Rectal smooth muscle tissue (tissue), 1 donor: ENCODE measurements at regions not wholly inside any gene's neighbourhood (a gene's known extent, or its start where the extent isn't known, plus 50 kb on each side); places are given as distances from the start of the nearest gene placed in this dataset.
"Not testable (repeated sequence)": the region's sequence is repeated elsewhere in the genome, so short reads cannot be mapped to it uniquely, and the experiment has no call there.

Experiments
- H3K27ac ChIP-seq: one replicate; pipeline ENCODE4 v1.7.0; 2013; ENCODE audit warnings: low read depth, low read length, inconsistent platforms
- H3K27me3 ChIP-seq: one replicate; pipeline ENCODE4 v1.7.0; 2013; ENCODE audit warnings: low read length; ENCODE audit not compliant: control insufficient read depth, insufficient read depth
- H3K36me3 ChIP-seq: one replicate; pipeline ENCODE4 v1.7.0; 2013; ENCODE audit warnings: low read length; ENCODE audit not compliant: control insufficient read depth, insufficient read depth
- H3K4me1 ChIP-seq: one replicate; pipeline ENCODE4 v1.7.0; 2013; ENCODE audit warnings: low read length; ENCODE audit not compliant: control insufficient read depth, insufficient read depth
- H3K4me3 ChIP-seq: one replicate; pipeline ENCODE4 v1.7.0; 2013; ENCODE audit warnings: low read length
- H3K9ac ChIP-seq: one replicate; pipeline ENCODE4 v1.7.0; 2013; ENCODE audit warnings: low read length

DNA sequence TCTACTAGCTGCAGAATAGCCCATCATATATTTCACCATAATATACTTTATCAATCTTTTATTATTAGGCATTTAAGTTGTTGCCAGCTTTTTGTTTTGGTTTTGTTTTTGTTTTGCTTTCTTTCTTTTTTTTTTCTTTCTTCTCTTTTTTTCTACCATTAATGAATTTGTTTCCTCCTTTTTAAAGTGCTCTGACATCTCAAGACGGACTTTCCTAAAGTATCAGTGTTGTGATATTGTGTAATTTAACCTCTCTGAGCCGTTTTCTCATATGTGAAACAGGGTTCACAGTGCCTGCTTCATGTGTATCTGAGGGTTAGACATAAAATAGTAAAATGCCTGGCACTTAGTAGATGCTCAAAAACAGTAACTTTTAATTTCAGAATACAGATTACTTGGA is 109.5 kb upstream of the IL12A start:
- H3K4me3 ChIP-seq, result no peak overlapping the region
- no peak overlapping the region for H3K9ac ChIP-seq
- H3K4me1 ChIP-seq, result peaks cover 26% of the 10 kb centered on the region
- H3K27ac ChIP-seq, result no peak overlapping the region
- no peaks in the 10 kb centered on the region for H3K36me3 ChIP-seq
- no peaks in the 10 kb centered on the region for H3K27me3 ChIP-seq

DNA sequence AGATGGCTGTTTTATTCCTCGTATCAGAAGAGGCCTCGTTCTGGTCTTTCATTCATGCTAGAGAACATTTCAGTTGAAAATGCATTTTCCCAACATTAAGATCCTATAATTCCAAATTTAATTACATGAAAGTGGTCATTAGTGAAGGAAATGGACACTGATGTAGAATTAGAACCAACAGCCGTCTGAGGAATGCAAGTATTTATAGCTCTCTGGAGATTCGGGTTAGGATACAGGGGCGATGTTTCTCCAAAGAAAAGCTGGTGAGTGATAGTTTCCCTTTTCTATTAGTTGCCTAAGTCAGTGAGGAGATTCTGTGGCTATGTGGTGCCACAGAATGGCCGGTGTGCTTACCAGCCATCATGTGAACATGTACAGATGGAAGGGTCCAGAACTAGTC is 109.0 kb upstream of the IL12A start:
- peak overlapping the region; percentile 10 for H3K27ac ChIP-seq
- H3K36me3 ChIP-seq, result no peaks in the 10 kb centered on the region
- no peaks in the 10 kb centered on the region for H3K27me3 ChIP-seq
- H3K4me3 ChIP-seq, result no peak overlapping the region
- H3K9ac ChIP-seq, result no peak overlapping the region
- H3K4me1 ChIP-seq, result peaks cover 24% of the 10 kb centered on the region

DNA sequence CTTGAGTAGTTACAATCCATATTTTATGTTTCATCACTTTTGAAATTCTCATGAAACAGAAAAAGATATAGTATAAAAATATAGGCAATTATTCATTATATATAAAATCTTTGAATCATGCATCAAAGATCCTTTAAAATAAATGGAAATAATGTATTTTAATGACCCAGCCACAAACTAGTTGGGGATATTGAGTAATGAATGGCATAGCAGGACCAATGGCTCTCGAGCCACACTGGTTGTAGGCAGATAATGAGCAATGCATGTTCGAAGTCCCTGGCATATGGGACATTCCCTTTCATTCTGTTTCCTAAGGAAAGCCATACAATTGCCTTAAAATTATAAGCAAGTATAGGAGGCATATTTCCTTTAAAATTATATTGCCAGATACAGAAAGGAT is 107.4 kb upstream of the IL12A start:
- Histone ChIP-seq H3K27me3 (no peaks in the 10 kb centered on the region), H3K4me3 (no peak overlapping the region), H3K4me1 (peaks cover 34% of the 10 kb centered on the region), H3K27ac (peak overlapping the region; percentile 33), H3K9ac (no peak overlapping the region), H3K36me3 (no peaks in the 10 kb centered on the region)

DNA sequence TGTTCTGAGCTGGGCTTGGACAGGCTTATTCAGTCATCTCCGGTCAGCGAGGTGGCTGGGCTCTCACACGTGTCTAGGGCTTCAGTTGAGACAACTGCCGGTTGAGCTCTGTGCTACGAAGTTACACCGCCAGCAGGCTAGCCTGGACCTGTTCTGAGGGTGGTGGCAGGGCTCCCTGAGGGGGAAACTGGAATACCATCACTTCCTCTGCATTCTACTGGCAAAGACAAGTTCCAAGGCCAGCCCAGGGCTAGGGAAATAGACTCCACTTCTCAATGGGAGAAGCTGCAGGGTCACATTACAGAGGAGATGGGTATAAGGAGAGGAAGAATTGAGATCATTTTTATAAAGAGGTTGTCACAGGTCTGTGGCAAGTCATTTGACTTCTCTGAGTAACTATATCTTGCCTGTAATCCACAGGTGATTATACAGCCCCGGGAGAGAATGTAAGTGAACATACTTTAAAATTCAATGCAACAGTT is 106.8 kb upstream of the IL12A start:
- Histone ChIP-seq H3K27ac (peak overlapping the region; percentile 33), H3K4me3 (no peak overlapping the region), H3K36me3 (no peaks in the 10 kb centered on the region), H3K4me1 (peaks cover 34% of the 10 kb centered on the region), H3K9ac (no peak overlapping the region), H3K27me3 (no peaks in the 10 kb centered on the region)

DNA sequence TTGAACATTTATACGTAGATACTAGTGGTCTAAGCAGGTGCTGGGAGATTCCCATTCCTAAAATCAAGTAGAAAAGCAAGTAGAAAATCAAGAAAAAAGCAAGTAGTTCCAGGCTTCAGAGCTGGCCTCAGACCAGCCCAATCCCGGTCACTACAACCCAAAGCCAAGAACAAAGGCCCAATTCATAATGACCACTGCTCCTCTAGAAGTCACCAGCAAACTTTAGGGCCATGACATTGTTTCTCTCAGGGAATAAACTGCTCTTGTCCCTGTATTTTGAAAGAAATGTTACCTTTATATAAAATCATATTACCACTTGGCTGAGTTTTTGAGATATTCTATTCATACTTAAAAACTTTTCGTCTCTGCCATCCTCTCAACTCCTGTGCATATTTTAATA is 106.3 kb upstream of the IL12A start:
- Histone ChIP-seq H3K36me3 (no peaks in the 10 kb centered on the region), H3K4me1 (peaks cover 36% of the 10 kb centered on the region), H3K27me3 (no peaks in the 10 kb centered on the region), H3K27ac (peak overlapping the region; percentile 33), H3K9ac (no peak overlapping the region), H3K4me3 (no peak overlapping the region)

DNA sequence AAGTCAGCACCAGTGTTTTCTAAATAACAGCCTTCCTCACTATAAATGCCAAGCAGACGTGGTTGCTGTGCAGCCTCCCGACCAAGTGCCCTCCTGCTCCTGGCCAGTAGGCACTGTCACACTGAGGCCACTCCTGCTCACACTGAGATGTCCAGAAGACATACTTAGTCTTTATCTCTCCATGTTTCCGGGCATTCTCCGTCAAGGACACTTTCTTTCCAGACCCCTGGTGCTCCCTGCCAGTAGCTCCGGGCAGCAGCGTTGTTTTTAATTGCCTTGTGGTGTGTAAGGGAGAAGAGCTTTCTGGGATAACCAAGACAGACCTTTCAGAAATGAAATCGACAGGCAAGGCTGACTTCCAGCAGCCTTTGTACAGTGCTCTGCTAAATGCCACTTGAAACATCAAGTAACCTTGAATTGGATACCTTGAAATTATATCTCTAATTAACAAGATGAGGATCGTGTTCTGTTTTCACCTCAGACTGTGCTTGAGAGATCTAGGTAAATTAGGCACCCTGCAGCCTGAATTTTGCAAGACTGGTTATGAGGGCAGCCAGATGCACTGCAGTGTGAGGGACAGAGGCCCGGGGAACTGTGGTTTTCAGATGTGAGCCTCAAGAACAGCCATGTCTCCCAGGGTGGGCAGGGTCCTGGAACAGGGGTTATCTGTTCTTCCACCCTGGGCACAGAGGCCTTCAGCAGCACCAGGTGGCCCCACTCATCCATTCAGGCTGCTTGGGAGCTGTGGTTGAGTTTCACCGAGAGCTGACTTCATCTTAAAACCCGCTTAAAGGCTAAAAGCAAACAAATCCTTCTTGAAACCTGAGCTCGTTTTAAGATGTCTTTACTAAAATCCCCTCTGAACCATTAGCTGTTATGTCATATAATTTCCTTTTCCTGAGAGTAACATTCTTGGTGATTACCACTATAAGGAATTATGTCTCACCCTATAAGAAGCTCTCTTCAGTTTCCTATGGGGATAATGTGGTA is 105.5 kb upstream of the IL12A start:
- Histone ChIP-seq H3K4me3 (no peak overlapping the region), H3K36me3 (no peaks in the 10 kb centered on the region), H3K27me3 (no peaks in the 10 kb centered on the region), H3K9ac (no peak overlapping the region), H3K4me1 (peaks cover 42% of the 10 kb centered on the region), H3K27ac (peak overlapping the region; percentile 33)

DNA sequence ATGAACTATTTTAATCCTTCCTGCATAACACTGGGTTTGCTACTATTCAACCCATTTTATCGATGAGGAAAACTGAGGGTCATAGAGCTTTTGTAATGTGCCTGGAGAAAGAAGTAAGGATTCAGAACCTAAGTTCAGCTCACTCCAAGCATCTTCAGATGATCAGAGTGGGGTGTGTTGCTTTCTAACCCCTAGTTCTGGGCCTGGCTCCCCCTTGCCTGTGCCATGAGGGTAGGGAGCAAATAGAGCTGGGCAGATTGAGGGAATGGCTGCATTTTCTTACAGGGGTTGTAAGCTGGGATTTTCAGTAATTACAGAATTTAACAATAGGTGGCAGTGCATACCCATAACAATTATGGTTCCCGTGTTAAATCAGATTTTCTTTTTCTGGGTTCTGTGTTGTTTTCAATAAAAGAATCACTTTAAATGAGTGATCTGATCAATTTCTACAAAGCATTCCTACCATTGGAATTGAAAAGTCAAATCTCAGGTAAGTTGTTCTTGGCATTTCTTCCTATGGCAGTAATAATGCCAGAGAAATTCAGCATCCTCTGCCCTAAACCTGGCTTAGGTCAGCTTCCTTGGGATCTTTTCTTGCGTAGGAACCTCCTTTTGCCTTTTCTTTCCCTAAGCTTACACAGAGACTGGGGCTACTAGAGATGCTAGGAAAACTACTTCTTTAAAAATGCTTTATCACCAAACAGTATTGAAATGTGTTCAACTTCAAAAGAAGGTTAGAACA is 103.8 kb upstream of the IL12A start:
- no peak overlapping the region for H3K4me3 ChIP-seq
- H3K9ac ChIP-seq, result no peak overlapping the region
- no peaks in the 10 kb centered on the region for H3K36me3 ChIP-seq
- no peak overlapping the region for H3K27ac ChIP-seq
- H3K4me1 ChIP-seq, result peaks cover 36% of the 10 kb centered on the region
- H3K27me3 ChIP-seq, result no peaks in the 10 kb centered on the region

DNA sequence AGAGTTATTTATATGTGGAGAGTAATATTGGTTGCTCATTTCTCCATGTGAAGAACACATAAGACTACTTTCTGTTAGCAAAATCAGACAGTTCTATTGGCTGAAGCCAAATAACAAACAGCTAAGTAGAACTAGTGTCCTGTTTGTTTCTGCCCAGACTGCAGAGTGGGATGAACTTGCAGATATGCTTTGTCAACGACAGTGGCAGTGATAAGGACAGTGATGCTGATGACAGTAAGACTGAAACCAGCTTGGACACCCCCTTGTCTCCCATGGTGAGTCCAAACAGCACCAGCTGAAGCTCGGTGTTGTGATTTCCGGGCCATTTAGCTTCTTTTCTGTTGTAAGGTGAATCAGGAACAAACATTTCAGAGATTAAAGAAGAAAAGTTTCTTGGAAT is 102.6 kb upstream of the IL12A start:
- no peaks in the 10 kb centered on the region for H3K27me3 ChIP-seq
- peaks cover 32% of the 10 kb centered on the region for H3K4me1 ChIP-seq
- H3K36me3 ChIP-seq, result no peaks in the 10 kb centered on the region
- no peak overlapping the region for H3K4me3 ChIP-seq
- peak overlapping the region; percentile 48 for H3K27ac ChIP-seq
- H3K9ac ChIP-seq, result no peak overlapping the region

DNA sequence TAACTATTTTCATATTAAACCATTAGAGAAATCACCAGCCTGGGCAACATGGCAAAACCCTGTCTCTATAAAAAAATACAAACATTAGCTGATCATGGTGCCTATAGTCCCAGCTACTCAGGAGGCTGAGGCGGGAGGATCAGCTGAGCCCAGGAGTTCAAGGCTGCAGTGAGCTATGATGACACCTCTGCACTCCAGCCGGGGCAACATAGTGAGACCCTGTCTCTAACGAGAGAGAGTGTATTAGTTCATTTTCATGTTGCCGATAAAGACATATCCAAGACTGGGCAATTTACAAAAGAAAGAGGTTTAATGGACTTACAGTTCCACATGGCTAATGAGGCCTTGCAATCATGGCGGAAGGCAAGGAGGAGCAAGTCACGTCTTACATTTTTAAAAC is 102.1 kb upstream of the IL12A start:
- H3K4me3 ChIP-seq, H3K27me3 ChIP-seq, H3K36me3 ChIP-seq, H3K9ac ChIP-seq: not testable (repeated sequence)
- Histone ChIP-seq H3K4me1 (peaks cover 34% of the 10 kb centered on the region), H3K27ac (peak overlapping the region; percentile 48)

DNA sequence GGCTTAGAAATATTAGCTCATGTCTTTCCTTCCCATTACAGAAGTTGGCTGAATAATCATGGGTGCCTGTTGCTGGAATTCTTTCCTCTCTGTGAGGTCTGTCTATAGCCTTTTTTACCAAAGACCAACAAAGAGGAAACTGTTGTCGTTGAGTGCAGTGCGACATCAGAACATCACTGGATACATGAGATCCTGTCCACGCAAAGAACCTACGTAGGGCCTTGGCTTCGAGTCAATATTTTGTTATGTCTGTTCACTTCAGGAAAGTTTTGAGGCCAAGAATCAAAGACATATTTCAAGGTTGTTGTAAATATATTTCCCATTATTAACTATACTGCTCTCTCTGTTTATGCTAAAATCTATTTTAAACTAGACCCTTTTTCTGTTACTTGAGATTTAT is 101.5 kb upstream of the IL12A start:
- H3K9ac ChIP-seq, result no peak overlapping the region
- peak overlapping the region; percentile 48 for H3K27ac ChIP-seq
- peaks cover 33% of the 10 kb centered on the region for H3K4me1 ChIP-seq
- H3K4me3 ChIP-seq, result no peak overlapping the region
- no peaks in the 10 kb centered on the region for H3K36me3 ChIP-seq
- no peaks in the 10 kb centered on the region for H3K27me3 ChIP-seq

DNA sequence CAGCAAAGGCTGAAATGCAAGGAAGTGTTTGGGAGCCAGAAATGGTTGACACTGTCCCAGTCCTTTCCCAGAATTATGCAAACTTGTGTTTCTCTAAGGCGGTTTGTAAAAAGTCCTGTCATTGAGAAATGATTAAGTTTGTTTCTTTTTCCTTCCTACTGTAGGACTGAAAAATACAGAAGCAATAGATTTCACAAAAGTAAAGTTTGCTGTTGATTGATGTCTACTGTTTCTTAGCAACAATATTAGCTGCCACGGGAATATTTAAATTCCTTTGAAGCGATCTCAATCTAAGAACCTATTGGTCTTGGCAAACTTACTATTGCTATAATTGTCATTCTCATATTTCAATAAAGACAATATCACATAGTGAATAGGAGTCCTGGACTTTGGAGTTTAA is 100.7 kb upstream of the IL12A start:
- peaks cover 31% of the 10 kb centered on the region for H3K4me1 ChIP-seq
- H3K27ac ChIP-seq, result no peak overlapping the region
- H3K9ac ChIP-seq, result no peak overlapping the region
- H3K36me3 ChIP-seq, result no peaks in the 10 kb centered on the region
- H3K4me3 ChIP-seq, result no peak overlapping the region
- H3K27me3 ChIP-seq, result no peaks in the 10 kb centered on the region

DNA sequence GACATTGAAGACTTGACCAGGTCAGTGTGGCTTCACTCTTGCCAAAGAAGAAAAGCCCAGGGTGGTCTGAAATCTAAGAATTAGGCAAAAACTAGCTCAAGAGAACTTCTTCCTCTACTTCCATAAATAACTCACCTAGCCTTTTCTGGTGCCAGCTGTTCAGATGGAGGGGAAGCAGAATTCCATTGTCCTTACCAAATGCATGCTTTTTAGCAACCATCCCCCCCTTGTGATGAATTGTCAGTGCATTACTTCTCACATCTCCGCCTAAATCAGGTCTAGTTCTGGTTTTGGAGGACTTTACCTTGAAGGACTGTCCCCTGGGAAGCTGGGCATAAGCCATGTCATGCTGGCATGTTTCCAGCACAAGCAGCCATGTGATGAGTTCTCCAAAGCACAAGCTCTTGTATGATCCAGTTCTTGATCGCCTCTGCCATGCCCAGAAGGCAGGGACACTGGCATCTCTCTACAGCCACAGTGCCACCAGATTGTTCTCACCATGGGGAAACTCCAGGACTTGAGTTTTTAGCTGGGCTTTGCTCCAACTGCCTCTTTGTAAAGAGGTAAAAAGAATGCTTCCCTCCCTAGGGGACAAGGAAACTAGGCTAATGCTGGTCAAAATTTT is 96.4 kb upstream of the IL12A start:
- Histone ChIP-seq H3K36me3 (no peaks in the 10 kb centered on the region), H3K27me3 (no peaks in the 10 kb centered on the region), H3K9ac (no peak overlapping the region), H3K4me1 (peaks cover 13% of the 10 kb centered on the region), H3K4me3 (no peak overlapping the region), H3K27ac (no peak overlapping the region)
